HG03175 (cell line): ENCODE measurements at regions not wholly inside any gene's neighbourhood (a gene's known extent, or its start where the extent isn't known, plus 50 kb on each side); places are given as distances from the start of the nearest gene placed in this dataset.
"Not testable (repeated sequence)": the region's sequence is repeated elsewhere in the genome, so short reads cannot be mapped to it uniquely, and the experiment has no call there.

ENCODE experiments used
- ATAC-seq: cut with Tn5 transposase; IDR thresholded peaks from one replicate; pipeline ENCODE4 v1.9.1; 2021; ENCODE audit warnings: mild to moderate bottlenecking, moderate library complexity; ENCODE audit not compliant: unreplicated experiment

GRCh38 chr5:29587832-29588231 lies 1605.7 kb upstream of the CDH6 start:
- no peak for ATAC-seq

DNA sequence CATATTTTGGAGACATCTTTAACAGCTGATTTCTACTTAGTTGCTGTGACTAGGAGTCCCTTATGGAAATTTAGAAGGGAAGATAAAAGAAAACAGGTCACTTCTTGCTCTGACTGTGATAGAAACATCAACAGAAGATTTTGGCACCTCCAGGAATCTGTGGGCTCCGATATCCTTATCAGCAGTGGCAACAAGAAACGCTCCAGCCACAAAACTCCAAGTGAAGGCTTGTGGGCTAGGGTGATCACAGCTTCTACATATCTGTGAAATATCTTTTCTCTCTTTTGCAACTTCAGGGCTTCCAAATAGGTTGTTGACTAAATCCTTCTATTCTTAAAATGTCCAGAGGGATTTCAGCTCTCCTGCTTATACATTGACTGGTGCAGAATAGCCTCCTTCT lies 1625.5 kb upstream of the CDH6 start:
- no peak for ATAC-seq

DNA sequence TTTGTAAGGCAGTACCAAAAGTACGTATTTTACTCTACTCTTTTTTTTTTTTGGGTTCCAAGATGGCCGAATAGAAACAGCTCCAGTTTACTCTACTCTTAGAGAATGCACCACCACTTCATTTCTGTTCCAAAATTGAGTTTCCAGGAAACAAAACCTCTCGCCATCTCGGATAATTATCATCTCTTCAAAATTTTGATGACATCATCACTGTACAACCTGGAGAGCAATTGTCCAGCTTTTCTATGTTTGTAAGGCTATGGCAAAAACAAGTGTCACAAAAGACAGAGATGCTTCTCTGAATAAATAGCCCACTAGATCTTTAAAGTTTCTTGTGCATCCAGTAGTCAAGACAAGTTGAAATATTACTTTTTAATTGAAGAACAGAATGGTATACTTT lies 1631.9 kb upstream of the CDH6 start:
- ATAC-seq, result no peak

- no peak for ATAC-seq
Measured at GRCh38 chr5:29550523-29550922, 1643.0 kb upstream of the CDH6 start.

GRCh38 chr5:29548262-29548661 lies 1645.2 kb upstream of the CDH6 start:
- ATAC-seq, result no peak

- ATAC-seq, result no peak
Measured at GRCh38 chr5:29547236-29547865, 1646.1 kb upstream of the CDH6 start.

GRCh38 chr5:29543501-29543900 lies 1650.0 kb upstream of the CDH6 start:
- no peak for ATAC-seq

- no peak for ATAC-seq
Measured at GRCh38 chr5:29524227-29524626, 1669.3 kb upstream of the CDH6 start.

GRCh38 chr5:29518176-29518575 lies 1675.3 kb upstream of the CDH6 start:
- no peak for ATAC-seq

DNA sequence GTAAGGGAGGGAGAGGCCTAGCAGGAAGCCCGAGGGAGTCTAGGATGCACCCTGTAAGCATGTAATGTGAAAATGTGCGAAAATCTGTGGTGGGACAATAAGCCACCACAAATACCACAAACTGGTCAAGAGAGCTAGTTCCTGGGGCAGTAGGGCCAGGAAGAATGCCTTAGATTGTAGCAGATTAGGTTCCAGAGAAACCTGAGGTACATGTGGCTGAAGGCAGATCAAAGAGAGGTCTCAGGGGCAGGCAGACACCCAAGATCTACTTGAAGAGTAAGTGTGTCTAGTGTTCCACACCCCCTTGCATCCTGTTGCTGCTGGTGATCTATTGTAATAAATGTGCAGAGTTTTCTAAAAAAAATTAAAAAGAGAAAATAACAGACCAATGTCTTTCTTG lies 1677.3 kb upstream of the CDH6 start:
- ATAC-seq, result no peak

DNA sequence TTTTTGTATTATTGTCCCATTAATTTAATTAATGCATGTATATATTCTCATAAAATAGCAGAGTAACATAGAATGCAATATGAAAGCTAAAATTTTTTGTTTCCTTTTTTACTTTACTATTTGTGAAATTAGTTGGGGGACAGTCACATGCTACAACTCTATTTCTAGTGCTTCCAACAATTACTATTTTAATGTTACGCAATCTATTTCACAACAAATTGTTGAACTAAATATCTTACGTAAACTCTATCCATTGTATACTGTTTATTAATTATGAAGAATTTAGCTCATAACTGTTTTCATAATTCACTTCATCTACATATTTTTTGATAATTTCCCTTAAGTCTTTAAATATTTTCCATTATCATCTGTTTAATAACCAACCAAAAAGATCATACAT lies 1685.4 kb upstream of the CDH6 start:
- ATAC-seq, result no peak

DNA sequence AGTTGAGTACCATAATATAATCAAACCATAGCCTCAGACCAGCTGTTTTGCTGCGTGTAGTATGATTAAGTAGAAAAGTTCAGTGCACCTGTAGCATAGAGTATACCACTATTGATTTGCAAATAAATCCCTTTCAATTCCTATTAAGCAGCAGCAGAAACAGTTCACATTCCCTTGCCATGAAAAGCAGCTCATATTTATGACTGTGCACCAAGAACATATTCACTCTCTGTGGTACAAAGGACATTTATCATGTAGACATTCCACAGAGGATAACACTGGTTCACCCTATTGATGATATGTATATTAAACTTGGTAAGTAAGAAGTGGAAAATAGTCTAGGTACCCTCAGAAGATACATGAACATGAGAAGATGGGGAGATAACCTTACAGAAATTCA lies 1689.1 kb upstream of the CDH6 start:
- ATAC-seq, result no peak

GRCh38 chr5:29498860-29499259 lies 1694.6 kb upstream of the CDH6 start:
- ATAC-seq, result no peak

- no peak for ATAC-seq
Measured at GRCh38 chr5:29498412-29498811, 1695.1 kb upstream of the CDH6 start.

DNA sequence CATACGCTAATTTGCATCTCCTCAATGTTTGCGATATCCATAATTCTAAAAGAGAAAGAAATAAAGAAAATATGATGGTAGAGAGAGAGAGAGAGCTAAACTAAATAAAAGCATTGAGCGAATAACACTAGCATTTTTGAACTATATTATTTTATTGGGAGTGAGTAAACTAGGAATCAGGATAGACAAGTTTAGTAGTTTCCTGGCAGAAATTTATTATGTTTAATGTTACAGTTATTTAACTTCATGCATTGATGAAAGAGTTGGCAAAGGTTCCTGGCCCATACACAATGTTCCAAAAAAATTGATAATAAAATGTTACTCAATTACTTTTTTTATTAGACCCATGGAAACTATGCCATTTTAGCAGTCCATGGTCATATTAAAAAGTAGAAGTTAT lies 1708.2 kb upstream of the CDH6 start:
- no peak for ATAC-seq

- no peak for ATAC-seq
Measured at GRCh38 chr5:29469581-29469980, 1723.9 kb upstream of the CDH6 start.

DNA sequence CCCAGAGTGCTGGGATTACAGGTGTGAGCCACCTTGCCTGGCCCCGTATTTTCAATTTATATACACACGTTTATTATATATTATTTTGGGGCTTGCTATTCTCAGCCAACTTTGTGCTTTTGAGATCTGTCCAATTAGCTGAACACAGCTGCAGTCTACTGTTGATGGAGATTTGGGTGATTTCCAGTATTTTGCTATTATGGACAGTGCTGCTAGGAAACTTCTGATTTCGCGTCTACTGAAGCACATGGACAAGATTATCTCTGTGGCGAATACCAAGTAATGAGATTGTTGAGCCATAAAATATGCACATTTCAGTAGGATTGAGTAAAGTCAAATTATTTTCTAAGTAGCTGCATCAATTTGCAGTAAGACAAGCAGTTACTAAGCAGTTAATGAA lies 1731.2 kb upstream of the CDH6 start:
- ATAC-seq, result no peak

DNA sequence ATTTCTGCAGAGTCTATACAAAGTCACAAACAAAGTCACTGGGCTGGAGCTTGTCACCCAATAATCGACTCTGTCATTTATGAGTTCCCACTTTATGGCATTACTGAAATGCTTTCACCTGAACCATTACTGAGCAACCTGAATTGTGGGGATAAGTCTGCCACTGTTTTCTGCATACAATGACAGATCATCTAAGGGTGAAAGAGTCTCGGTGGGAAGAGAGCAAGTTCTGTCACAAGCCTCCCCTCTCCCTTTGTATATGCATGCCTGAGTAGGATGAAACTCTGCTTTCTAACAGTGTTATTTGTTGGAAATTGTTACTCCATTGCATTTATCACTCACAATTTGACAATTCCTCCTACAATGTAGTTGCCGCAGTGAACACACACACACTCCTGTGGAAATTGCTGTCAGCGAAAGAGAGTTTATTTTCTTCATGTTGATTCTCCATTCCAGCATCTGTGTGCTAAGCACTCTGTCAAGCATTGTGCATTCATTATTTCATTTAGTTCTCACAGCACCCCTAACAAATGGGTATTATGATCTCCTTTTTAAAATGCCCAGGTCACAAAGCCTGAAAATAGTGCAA lies 1732.4 kb upstream of the CDH6 start:
- no peak for ATAC-seq

DNA sequence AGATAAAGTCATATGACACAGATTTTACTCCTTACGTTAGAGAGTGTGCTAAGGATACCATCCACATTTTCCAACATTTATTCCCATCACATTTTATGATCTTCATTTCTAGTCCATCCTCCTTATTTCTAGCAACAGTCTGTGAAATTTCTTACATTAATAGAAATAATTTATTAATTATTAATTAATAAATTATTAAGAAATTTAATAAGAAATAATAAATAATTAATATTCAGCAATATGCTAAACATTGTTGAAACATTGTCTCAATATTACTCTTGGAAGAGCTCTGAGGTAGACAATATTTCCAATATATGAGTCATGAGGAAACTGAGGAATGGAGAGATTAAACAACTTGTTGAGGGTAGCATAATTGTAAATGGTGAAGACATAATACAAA lies 1742.5 kb upstream of the CDH6 start:
- not testable (repeated sequence) for ATAC-seq

DNA sequence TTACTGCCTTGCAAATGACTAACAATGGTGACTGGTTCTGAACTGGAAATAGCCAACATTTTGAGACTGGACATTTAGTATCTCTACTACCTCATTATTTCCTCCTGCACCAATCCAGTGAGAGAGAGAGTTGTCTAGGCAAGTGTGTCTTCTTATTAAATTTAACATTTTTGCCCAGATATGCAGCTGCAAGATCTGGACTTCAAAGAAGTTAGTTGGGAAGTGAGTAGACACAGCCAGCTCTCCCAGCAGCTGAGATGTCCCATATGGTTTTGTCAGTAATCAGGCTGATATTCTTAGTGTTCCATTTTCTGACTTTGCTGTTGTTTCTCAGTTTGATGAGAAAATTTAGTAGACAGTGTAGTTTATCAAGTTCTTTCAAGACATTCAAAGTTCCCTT lies 1778.8 kb upstream of the CDH6 start:
- ATAC-seq, result no peak

GRCh38 chr5:29412979-29413378 lies 1780.5 kb upstream of the CDH6 start:
- ATAC-seq, result no peak

DNA sequence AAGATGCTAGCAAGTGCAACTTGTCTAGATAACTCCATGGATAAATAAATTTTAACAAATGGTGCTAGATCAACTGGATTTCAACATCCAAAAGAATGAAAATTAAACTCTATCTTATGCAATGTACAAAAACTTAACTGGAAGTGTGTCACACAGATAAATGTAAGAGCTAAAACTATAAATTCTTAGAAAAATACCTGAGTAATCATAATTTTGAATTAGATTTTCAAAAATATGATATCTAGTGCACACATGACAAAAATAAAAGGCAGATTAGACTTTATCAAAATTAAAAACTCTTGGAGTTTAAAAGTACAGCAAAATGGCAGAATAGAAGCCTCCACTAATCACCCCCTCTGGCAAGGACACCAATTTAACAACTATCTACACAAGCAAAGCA lies 1791.2 kb upstream of the CDH6 start:
- ATAC-seq, result no peak

DNA sequence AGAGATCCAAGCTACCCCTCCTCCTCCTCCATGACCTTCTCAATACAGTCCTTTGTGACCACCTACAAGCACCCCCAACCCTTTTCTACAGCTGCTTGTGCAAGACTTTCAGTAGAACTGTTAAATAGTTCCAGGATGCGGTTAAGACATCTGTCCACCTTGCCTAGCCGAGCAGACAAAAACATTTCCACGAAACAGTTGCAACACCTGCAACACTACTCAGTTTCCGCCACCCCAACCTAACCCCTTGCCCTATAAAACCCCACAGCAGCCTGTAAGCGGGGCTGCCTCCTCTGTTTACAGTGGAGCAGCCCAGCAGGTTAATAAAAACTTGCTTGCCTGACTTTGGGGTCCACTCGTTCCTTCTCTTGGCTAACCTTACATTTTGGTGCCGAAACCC lies 1803.5 kb upstream of the CDH6 start:
- ATAC-seq, result no peak
